MM.1S (cell line): ENCODE measurements at regions not wholly inside any gene's neighbourhood (a gene's known extent, or its start where the extent isn't known, plus 50 kb on each side); places are given as distances from the start of the nearest gene placed in this dataset.

Experiments
- DNase-seq: peaks from one replicate; pipeline ENCODE4 v3.0.0-alpha.2; 2015
- H2AFZ ChIP-seq: fragments of 300-600 bp; sonication (generic); 2 replicates; pipeline ENCODE4 v1.6.0; 2016; ENCODE audit warnings: antibody characterized with exemption, low read length
- H3F3A ChIP-seq: fragments of 300-600 bp; sonication (generic); 2 replicates; pipeline ENCODE4 v1.6.1; 2016; ENCODE audit warnings: mild to moderate bottlenecking, antibody characterized with exemption, low read length, moderate library complexity, mixed read lengths; ENCODE audit not compliant: insufficient read depth
- H3K27ac ChIP-seq: fragments of 300-600 bp; sonication (generic); 2 replicates; pipeline ENCODE4 v1.5.1; 2016; ENCODE audit warnings: mild to moderate bottlenecking, low read length
- H3K27me3 ChIP-seq: fragments of 300-600 bp; sonication (generic); replicated peaks from 2 replicates; pipeline ENCODE4 v1.6.0; 2016; ENCODE audit warnings: low read length; ENCODE audit not compliant: insufficient read depth
- H3K36me3 ChIP-seq: fragments of 300-600 bp; sonication (generic); replicated peaks from 2 replicates; pipeline ENCODE4 v1.6.1; 2016; ENCODE audit warnings: mild to moderate bottlenecking, low read length, mixed read lengths; ENCODE audit not compliant: insufficient read depth
- H3K4me1 ChIP-seq: fragments of 300-600 bp; sonication (generic); 2 replicates; pipeline ENCODE4 v1.6.1; 2016; ENCODE audit warnings: low read length, mixed read lengths
- H3K4me2 ChIP-seq: fragments of 300-600 bp; sonication (generic); 2 replicates; pipeline ENCODE4 v1.6.0; 2016; ENCODE audit warnings: low read depth, low read length
- H3K4me3 ChIP-seq: fragments of 300-600 bp; sonication (generic); 2 replicates; pipeline ENCODE4 v1.5.1; 2016; ENCODE audit warnings: low read length, mixed read lengths
- H3K79me2 ChIP-seq: fragments of 300-600 bp; sonication (generic); 2 replicates; pipeline ENCODE4 v1.6.1; 2016; ENCODE audit warnings: mixed run types, low read length, mixed read lengths
- H3K9ac ChIP-seq: fragments of 300-600 bp; sonication (generic); 2 replicates; pipeline ENCODE4 v1.6.1; 2016; ENCODE audit warnings: low read length, mixed read lengths
- H3K9me2 ChIP-seq: fragments of 300-600 bp; sonication (generic); replicated peaks from 2 replicates; pipeline ENCODE4 v1.6.1; 2016; ENCODE audit warnings: mild to moderate bottlenecking, low read length, mixed read lengths; ENCODE audit not compliant: insufficient read depth
- H3K9me3 ChIP-seq: fragments of 300-600 bp; sonication (generic); replicated peaks from 2 replicates; pipeline ENCODE4 v1.6.1; 2016; ENCODE audit warnings: mild to moderate bottlenecking, low read length, mixed read lengths; ENCODE audit not compliant: insufficient read depth
- H4K20me1 ChIP-seq: fragments of 300-600 bp; sonication (generic); 2 replicates; pipeline ENCODE4 v1.6.1; 2016; ENCODE audit warnings: mild to moderate bottlenecking, low read length, moderate library complexity, mixed read lengths; ENCODE audit not compliant: insufficient read depth
- EZH2 ChIP-seq: fragments of 300-600 bp; sonication (generic); optimal IDR thresholded peaks from 2 replicates; pipeline ENCODE3; 2017; ENCODE audit warnings: low read depth, mild to moderate bottlenecking, antibody characterized with exemption, low read length, mixed read lengths
- EZH2phosphoT487 ChIP-seq: fragments of 300-600 bp; sonication (generic); IDR thresholded peaks from 2 replicates; pipeline ENCODE4 v1.6.1; 2018; ENCODE audit warnings: antibody characterized with exemption, low read length
- TF ChIP-seq, protein P1 (sequence below): fragments of 300-600 bp; sonication (generic); IDR thresholded peaks from 2 replicates; pipeline ENCODE4 v1.5.1; 2016; ENCODE audit warnings: antibody characterized with exemption, low read length, mixed read lengths

DNA sequence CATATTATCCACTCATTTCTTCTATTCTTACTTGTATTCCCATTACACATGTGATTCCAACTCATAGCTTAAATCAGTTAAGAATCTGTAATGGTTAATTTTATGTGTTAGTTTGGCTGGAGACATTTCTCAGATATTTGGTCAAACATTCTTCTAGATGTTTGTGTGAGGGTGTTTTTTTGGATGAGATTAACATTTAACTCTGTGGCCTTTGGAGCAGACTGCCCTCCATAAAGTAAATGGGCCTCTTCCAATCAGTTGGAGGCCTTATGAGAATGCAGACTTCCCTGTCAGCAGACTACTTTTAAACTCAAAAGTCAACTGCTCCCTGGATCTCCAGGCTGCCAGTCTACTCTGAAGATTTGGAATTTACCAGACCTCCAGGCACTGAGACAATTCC is 976.8 kb upstream of the ACVR2A start:
- no peaks in the 10 kb centered on the region for H3K79me2 ChIP-seq
- H3K27me3 ChIP-seq = no peaks in the 10 kb centered on the region
- no peaks in the 10 kb centered on the region for H3K9me2 ChIP-seq
- H4K20me1 ChIP-seq = no peaks in the 10 kb centered on the region
- H3K4me1 ChIP-seq = no peaks in the 10 kb centered on the region
- no peak overlapping the region for H3K9ac ChIP-seq
- TF ChIP-seq EZH2phosphoT487 (no peak), EZH2 (no peak)
- TF ChIP-seq, protein P1, sequence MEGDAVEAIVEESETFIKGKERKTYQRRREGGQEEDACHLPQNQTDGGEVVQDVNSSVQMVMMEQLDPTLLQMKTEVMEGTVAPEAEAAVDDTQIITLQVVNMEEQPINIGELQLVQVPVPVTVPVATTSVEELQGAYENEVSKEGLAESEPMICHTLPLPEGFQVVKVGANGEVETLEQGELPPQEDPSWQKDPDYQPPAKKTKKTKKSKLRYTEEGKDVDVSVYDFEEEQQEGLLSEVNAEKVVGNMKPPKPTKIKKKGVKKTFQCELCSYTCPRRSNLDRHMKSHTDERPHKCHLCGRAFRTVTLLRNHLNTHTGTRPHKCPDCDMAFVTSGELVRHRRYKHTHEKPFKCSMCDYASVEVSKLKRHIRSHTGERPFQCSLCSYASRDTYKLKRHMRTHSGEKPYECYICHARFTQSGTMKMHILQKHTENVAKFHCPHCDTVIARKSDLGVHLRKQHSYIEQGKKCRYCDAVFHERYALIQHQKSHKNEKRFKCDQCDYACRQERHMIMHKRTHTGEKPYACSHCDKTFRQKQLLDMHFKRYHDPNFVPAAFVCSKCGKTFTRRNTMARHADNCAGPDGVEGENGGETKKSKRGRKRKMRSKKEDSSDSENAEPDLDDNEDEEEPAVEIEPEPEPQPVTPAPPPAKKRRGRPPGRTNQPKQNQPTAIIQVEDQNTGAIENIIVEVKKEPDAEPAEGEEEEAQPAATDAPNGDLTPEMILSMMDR = no peak
- no peaks in the 10 kb centered on the region for H3K36me3 ChIP-seq
- H2AFZ ChIP-seq = no peak overlapping the region
- H3K4me2 ChIP-seq = no peak overlapping the region
- H3K27ac ChIP-seq = no peak overlapping the region
- no peak overlapping the region for H3K4me3 ChIP-seq
- no peaks in the 10 kb centered on the region for H3F3A ChIP-seq
- DNase-seq = no peak
- no peaks in the 10 kb centered on the region for H3K9me3 ChIP-seq

DNA sequence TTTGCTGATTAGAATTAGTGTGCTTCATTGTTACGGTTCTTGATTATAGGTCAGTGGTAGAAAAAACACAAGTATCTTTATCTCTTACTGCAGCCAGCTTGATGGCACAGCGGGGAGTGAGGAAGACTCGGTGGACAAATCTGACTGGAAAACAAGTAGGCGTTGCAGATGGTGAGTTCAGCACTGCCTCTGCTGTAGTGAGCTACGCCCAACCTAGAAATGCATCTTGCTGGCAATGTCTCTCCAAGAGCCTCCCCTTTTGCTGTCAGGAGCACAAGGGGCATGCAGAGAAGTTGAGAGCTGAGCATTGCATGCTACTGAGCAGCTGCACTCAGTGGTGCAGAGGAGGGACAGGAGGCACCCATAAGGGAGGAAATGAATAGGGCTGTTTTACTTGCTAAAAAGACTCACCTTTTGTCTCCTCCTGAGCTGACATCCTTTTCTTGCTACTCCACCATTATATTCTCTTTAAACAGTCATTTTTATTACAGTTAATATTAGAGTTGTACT is 977.3 kb upstream of the ACVR2A start:
- DNase-seq = no peak
- Histone ChIP-seq H3K9me3 (no peaks in the 10 kb centered on the region), H3K4me3 (no peak overlapping the region), H4K20me1 (no peaks in the 10 kb centered on the region), H3K79me2 (no peaks in the 10 kb centered on the region), H3F3A (no peaks in the 10 kb centered on the region), H2AFZ (no peak overlapping the region), H3K4me1 (no peaks in the 10 kb centered on the region), H3K27me3 (no peaks in the 10 kb centered on the region), H3K27ac (no peak overlapping the region), H3K4me2 (no peak overlapping the region), H3K9me2 (no peaks in the 10 kb centered on the region), H3K9ac (no peak overlapping the region), H3K36me3 (no peaks in the 10 kb centered on the region)
- TF ChIP-seq, protein P1 = no peak
- no peak for TF ChIP-seq EZH2
- no peak for TF ChIP-seq EZH2phosphoT487

DNA sequence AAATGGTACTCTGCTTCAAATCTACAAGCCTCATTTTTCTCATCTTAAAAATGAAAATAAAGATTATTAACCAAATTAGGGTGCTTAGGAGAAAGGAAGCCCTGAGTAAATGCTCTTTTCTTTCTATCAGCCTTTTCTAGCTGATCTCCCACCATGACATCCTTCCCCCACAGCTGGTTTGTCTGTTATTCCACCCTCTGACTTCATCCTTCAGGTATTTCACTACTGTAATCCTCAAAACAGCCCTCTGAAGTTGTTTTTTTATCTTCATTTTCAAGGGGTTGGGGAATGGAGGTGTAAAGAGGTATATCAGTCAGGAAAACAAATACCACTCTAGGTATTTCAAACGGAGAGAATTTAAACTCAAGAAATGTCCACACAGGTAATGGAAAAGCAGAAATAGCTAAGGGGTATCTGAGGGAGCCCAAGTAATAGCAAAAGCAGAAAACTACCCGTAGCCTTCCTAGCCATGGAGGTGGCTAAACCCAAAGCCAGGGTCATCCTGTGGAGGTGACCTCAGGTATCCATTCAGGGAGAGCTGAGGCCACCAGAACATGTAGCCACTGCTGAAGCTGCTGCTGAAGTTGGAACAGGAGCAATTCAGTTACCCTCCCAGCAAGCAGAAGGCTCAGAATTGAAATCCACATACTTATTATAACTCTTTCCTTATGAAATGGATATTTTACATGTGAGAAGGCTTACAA is 990.9 kb upstream of the ACVR2A start:
- H3K4me1 ChIP-seq = no peaks in the 10 kb centered on the region
- H3K36me3 ChIP-seq = no peaks in the 10 kb centered on the region
- no peak for DNase-seq
- no peak overlapping the region for H3K4me2 ChIP-seq
- H3K4me3 ChIP-seq = no peak overlapping the region
- H3K9ac ChIP-seq = no peak overlapping the region
- no peak overlapping the region for H3K27ac ChIP-seq
- no peaks in the 10 kb centered on the region for H3K9me3 ChIP-seq
- no peaks in the 10 kb centered on the region for H3K9me2 ChIP-seq
- no peaks in the 10 kb centered on the region for H3K27me3 ChIP-seq
- no peaks in the 10 kb centered on the region for H3F3A ChIP-seq
- H4K20me1 ChIP-seq = no peaks in the 10 kb centered on the region
- H3K79me2 ChIP-seq = no peaks in the 10 kb centered on the region
- TF ChIP-seq, protein P1 = no peak
- TF ChIP-seq EZH2 (no peak), EZH2phosphoT487 (no peak)
- no peak overlapping the region for H2AFZ ChIP-seq
